ENCODE measurements at regions not wholly inside any gene's neighbourhood (a gene's known extent, or its start where the extent isn't known, plus 50 kb on each side); places are given as distances from the start of the nearest gene placed in this dataset.
"Not testable (repeated sequence)": the region's sequence is repeated elsewhere in the genome, so short reads cannot be mapped to it uniquely, and the experiment has no call there.

- TF ChIP-seq CTCF (IDR thresholded peaks at IDR 0.05; ENCODE audit: borderline replicate concordance, insufficient read depth, low read depth, low read length): no peak
- H3K4me3 ChIP-seq (ENCODE audit: low read depth, low read length): no peak overlapping the region
Measured at GRCh38 chr9:13027879-13028278, 251.6 kb downstream of the MPDZ start.

GRCh38 chr9:13032585-13032984, 246.9 kb downstream of the MPDZ start:
- H3K4me3 ChIP-seq (ENCODE audit: low read depth, low read length): no peak overlapping the region
- no peak for TF ChIP-seq CTCF (IDR thresholded peaks at IDR 0.05; ENCODE audit: borderline replicate concordance, insufficient read depth, low read depth, low read length)

- TF ChIP-seq CTCF (IDR thresholded peaks at IDR 0.05; ENCODE audit: borderline replicate concordance, insufficient read depth, low read depth, low read length): peak; percentile 57
- H3K4me3 ChIP-seq (ENCODE audit: low read depth, low read length): no peak overlapping the region
Measured at GRCh38 chr9:13033959-13034693, 245.4 kb downstream of the MPDZ start.

GRCh38 chr9:13034694-13035002, 244.8 kb downstream of the MPDZ start:
- TF ChIP-seq CTCF (IDR thresholded peaks at IDR 0.05; ENCODE audit: borderline replicate concordance, insufficient read depth, low read depth, low read length): no peak
- H3K4me3 ChIP-seq (ENCODE audit: low read depth, low read length): no peak overlapping the region

- no peak overlapping the region for H3K4me3 ChIP-seq (ENCODE audit: low read depth, low read length)
- no peak for TF ChIP-seq CTCF (IDR thresholded peaks at IDR 0.05; ENCODE audit: borderline replicate concordance, insufficient read depth, low read depth, low read length)
Measured at GRCh38 chr9:13035822-13036221, 243.7 kb downstream of the MPDZ start.

- not testable (repeated sequence) for H3K4me3 ChIP-seq (ENCODE audit: low read depth, low read length)
Measured at GRCh38 chr9:13037808-13038207, 241.7 kb downstream of the MPDZ start.

- no peak for TF ChIP-seq CTCF (IDR thresholded peaks at IDR 0.05; ENCODE audit: borderline replicate concordance, insufficient read depth, low read depth, low read length)
- H3K4me3 ChIP-seq (ENCODE audit: low read depth, low read length): no peak overlapping the region
Measured at GRCh38 chr9:13047827-13048587, 231.5 kb downstream of the MPDZ start.
